Spleen (tissue), 7 donors: ENCODE measurements at regions not wholly inside any gene's neighbourhood (a gene's known extent, or its start where the extent isn't known, plus 50 kb on each side); places are given as distances from the start of the nearest gene placed in this dataset.

Experiments
- CTCF ChIP-seq, 11 experiments: fragments of 200-600 bp in 7 of 11; fragments of 450-650 bp in 4 of 11; sonication (generic) in 4 of 11; IDR thresholded peaks in 8 of 11; conservative IDR thresholded peaks in 3 of 11; 1 replicate in 7 of 11; 2 replicates in 4 of 11; pipeline versions ENCODE4 v1.4.0 to v1.8.0; 2016 to 2021; ENCODE audit warnings: antibody characterized with exemption in 11 of 11, inconsistent platforms in 4 of 11, mild to moderate bottlenecking in 1 of 11
- POLR2A ChIP-seq, 3 donors: fragments of 450-650 bp; IDR thresholded peaks; one replicate each; pipeline ENCODE4 v1.5.1; 2017; ENCODE audit warnings: antibody characterized with exemption in 3 of 3, mild to moderate bottlenecking in 1 of 3
- donor health status: DM: no; HTN: no; CAD: no; lungs with moderate emphysema.
- donor health status: DM: no; HTN: no; CAD: no.
- donor health status: DM: no; HTN: no; CAD: no.

DNA sequence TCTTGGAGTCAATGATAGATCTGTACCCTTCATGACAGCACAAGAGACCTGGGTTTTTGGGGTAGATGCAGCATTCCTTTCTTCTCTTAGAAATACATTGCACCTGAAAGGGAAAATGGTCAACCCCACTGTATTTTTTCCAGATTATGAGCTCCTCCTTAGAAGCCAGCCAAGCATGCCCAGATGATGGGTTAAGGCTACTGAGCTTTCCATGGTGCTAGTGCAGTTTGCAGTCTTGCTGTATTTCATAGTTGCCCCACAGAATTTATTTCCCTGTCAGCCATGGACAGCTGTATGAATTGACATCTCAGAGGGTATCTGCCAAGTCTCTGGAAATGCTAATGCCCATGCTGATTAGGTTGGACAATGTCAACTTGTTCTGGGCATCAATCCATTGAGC, 73.7 kb upstream of the H2AZ1 start:
- no peak for TF ChIP-seq CTCF (IDR thresholded peaks at IDR 0.05 in 8 of 11, conservative IDR thresholded peaks at IDR 0.05 in 3 of 11)
- no peak for TF ChIP-seq POLR2A (IDR thresholded peaks at IDR 0.05)
